HepG2 (cell line): ENCODE measurements at regions not wholly inside any gene's neighbourhood (a gene's known extent, or its start where the extent isn't known, plus 50 kb on each side); places are given as distances from the start of the nearest gene placed in this dataset.

ENCODE experiments used
- CENPX ChIP-seq: sonication (generic); formaldehyde crosslinking; IDR thresholded peaks from 2 replicates; pipeline ENCODE4 v1.9.0; 2021; ENCODE audit warnings: mild to moderate bottlenecking, missing genetic modification reagents, moderate library complexity
- FOXP1 ChIP-seq, 2 experiments: fragments of 450-650 bp in 1 of 2; IDR thresholded peaks; 2 replicates each; pipeline ENCODE4 v1.6.1; 2017 to 2018; ENCODE audit warnings: antibody characterized with exemption in 1 of 2

DNA sequence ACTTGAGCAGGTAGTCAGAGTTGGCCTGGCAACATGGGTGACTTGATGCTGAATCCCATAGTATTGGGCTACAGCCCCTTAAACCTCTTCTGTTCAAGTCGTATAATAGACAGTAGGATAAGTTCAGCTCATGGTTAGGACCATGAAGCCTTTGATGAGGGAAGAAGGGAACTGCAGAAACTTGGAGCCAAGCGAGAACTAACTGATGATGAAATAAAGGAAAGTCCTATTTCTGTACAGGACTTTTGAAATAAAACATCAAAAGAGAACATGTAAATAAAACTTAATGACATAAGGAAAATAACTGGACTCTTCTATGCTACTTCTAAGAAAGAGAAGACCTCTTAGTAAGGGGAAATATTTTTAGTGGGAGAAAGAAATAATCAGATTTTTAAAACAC is 51.2 kb upstream of the UGP2 start:
- no peak for TF ChIP-seq FOXP1 (IDR thresholded peaks at IDR 0.05)
- TF ChIP-seq FOXP1 (CRISPR knock-in tag; IDR thresholded peaks at IDR 0.05): no peak
- no peak for TF ChIP-seq CENPX (CRISPR knock-in tag)
